SK-N-MC (cell line): ENCODE measurements at regions not wholly inside any gene's neighbourhood (a gene's known extent, or its start where the extent isn't known, plus 50 kb on each side); places are given as distances from the start of the nearest gene placed in this dataset.

Experiments used
- EZH2 ChIP-seq: fragments of 200-600 bp; sonication (generic); IDR thresholded peaks from one replicate; pipeline ENCODE4 v1.6.1; 2017; ENCODE audit warnings: antibody characterized with exemption
- POLR2AphosphoS5 ChIP-seq: IDR thresholded peaks from 2 replicates; pipeline ENCODE4 v1.6.1; 2012; ENCODE audit warnings: mild to moderate bottlenecking, low read depth, low read length, borderline replicate concordance

DNA sequence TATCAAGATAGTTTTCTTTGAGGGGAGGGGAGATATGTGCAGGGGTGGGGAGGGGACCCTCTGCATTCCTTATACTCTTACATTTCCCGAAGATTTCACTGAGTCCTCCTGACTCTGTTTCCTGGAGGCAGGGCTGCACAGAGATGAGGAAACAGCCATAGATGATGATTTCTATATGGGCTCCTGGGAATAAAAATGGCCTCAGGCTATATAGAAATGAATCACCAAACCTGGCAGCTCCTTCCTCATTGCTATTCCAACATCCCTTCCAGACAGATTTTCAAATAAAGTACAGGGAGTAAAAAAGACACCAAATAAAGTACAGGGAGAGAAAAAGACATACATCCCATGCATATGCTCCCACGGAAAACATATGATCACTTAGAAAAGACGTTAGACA is 474.8 kb upstream of the RAB6C start:
- no peak for TF ChIP-seq EZH2
- no peak for TF ChIP-seq POLR2AphosphoS5
